HepG2 (cell line): ENCODE measurements at regions not wholly inside any gene's neighbourhood (a gene's known extent, or its start where the extent isn't known, plus 50 kb on each side); places are given as distances from the start of the nearest gene placed in this dataset.

Source experiments
- ATAC-seq: fragments of 200-7000 bp; cut with Tn5 transposase; 3 replicates; pipeline ENCODE4 v1.9.1; 2020; ENCODE audit warnings: mild to moderate bottlenecking, moderate library complexity
- BruUV-seq: library from RNA; stranded (reverse); fragments of 400-500 nt; replicated peaks from 2 replicates; lab custom pipeline; 2021; lab: Mats Ljungman, UMichigan
- CTCF ChIA-PET: fragments of 300-600 bp; formaldehyde crosslinking; extraction: SDS; loops from one replicate; lab custom pipeline; 2021; ENCODE audit warnings: low total read pairs, inconsistent platforms, low intra/inter-chr PET ratio; lab: Yijun Ruan, JAX
- POLR2A ChIA-PET: fragments of 350-600 bp; sonication (Branson Sonifier 250); formaldehyde crosslinking; loops from one replicate; lab custom pipeline; 2020; ENCODE audit warnings: antibody characterized with exemption, inconsistent platforms; lab: Yijun Ruan, JAX
- DNase-seq: peaks from one replicate; pipeline ENCODE4 v3.0.0-alpha.2; 2015; ENCODE audit warnings: low spot score
- FAIRE-seq: peaks from 3 replicates; lab custom pipeline; 2011; peaks lifted over from hg19 to GRCh38; lab: Jason Lieb, UNC
- H2AFZ ChIP-seq: one replicate; pipeline ENCODE4 v1.6.1; 2011; ENCODE audit warnings: low read length, inconsistent platforms
- H3K27ac ChIP-seq: fragments of 300-600 bp; 3 replicates; pipeline ENCODE4 v1.8.0; 2011; ENCODE audit warnings: mixed run types, mild to moderate bottlenecking, mixed read lengths, low read length, inconsistent platforms; ENCODE audit not compliant: insufficient read depth; ENCODE audit errors: extremely low read length
- H3K27me3 ChIP-seq, 2 experiments: fragments of 200-600 bp in 1 of 2; 2 replicates in 1 of 2; 3 replicates in 1 of 2; pipeline versions ENCODE4 v1.6.0 to v1.8.0; 2011; ENCODE audit warnings: low read length in 2 of 2, mild to moderate bottlenecking in 2 of 2, moderate library complexity in 2 of 2, inconsistent platforms in 1 of 2; ENCODE audit not compliant: insufficient read depth in 2 of 2, control insufficient read depth in 1 of 2
- H3K36me3 ChIP-seq, 2 experiments: fragments of 200-600 bp in 1 of 2; replicated peaks in 1 of 2; 2 replicates in 1 of 2; 3 replicates in 1 of 2; pipeline versions ENCODE4 v1.5.1 to v1.8.0; 2011; ENCODE audit warnings: low read length in 2 of 2, inconsistent platforms in 1 of 2; ENCODE audit not compliant: insufficient read depth in 2 of 2, control insufficient read depth in 1 of 2
- H3K4me1 ChIP-seq: 2 replicates; pipeline ENCODE4 v1.5.1; 2012; ENCODE audit warnings: low read length, inconsistent platforms; ENCODE audit not compliant: insufficient read depth
- H3K4me2 ChIP-seq: 2 replicates; pipeline ENCODE4 v1.6.0; 2011; ENCODE audit warnings: low read depth, low read length, inconsistent platforms
- H3K4me3 ChIP-seq, 3 experiments: fragments of 200-600 bp in 1 of 3; sonication (generic), shearing (Covaris generic) in 1 of 3; replicated peaks in 1 of 3; 2 replicates each; pipeline ENCODE4 v1.5.1; 2011 to 2016; ENCODE audit warnings: low read length in 3 of 3, inconsistent platforms in 2 of 3, low read depth in 2 of 3, mild to moderate bottlenecking in 2 of 3, control low read depth in 1 of 3, mixed read lengths in 1 of 3; ENCODE audit not compliant: insufficient read depth in 1 of 3
- H3K79me2 ChIP-seq: one replicate; pipeline ENCODE4 v1.6.1; 2011; ENCODE audit warnings: low read length, inconsistent platforms; ENCODE audit not compliant: insufficient read depth
- H3K9ac ChIP-seq: 2 replicates; pipeline ENCODE4 v1.6.0; 2011; ENCODE audit warnings: mild to moderate bottlenecking, low read depth, low read length, inconsistent platforms; ENCODE audit not compliant: insufficient read depth
- H3K9me3 ChIP-seq: 2 replicates; pipeline ENCODE4 v1.5.1; 2012; ENCODE audit warnings: mild to moderate bottlenecking, low read length
- H4K20me1 ChIP-seq: 2 replicates; pipeline ENCODE4 v1.6.0; 2011; ENCODE audit warnings: inconsistent platforms, mild to moderate bottlenecking, low read length, moderate library complexity; ENCODE audit not compliant: insufficient read depth
- ELK4 ChIP-seq: sonication (generic); formaldehyde crosslinking; IDR thresholded peaks from 2 replicates; pipeline ENCODE4 v1.9.0; 2021; ENCODE audit warnings: missing genetic modification reagents, borderline replicate concordance
- FOSL1 ChIP-seq: sonication (generic); formaldehyde crosslinking; IDR thresholded peaks from 2 replicates; pipeline ENCODE4 v1.9.0; 2021; ENCODE audit warnings: missing genetic modification reagents, borderline replicate concordance
- FOXC1 ChIP-seq: sonication (generic); formaldehyde crosslinking; IDR thresholded peaks from 2 replicates; pipeline ENCODE4 v1.8.0; 2022; ENCODE audit warnings: mild to moderate bottlenecking, missing genetic modification reagents, borderline replicate concordance
- PCBP2 ChIP-seq: fragments of 200-400 bp; formaldehyde crosslinking; optimal IDR thresholded peaks from 2 replicates; pipeline ENCODE3; 2018; ENCODE audit warnings: low read length, low read depth; ENCODE audit not compliant: poor library complexity, severe bottlenecking
- ZFP36L2 ChIP-seq: sonication (generic); formaldehyde crosslinking; IDR thresholded peaks from 2 replicates; pipeline ENCODE4 v1.4.0; 2020; ENCODE audit warnings: missing genetic modification reagents
- ZNF407 ChIP-seq: sonication (generic); formaldehyde crosslinking; IDR thresholded peaks from one replicate; pipeline ENCODE4 v1.5.1; 2020; ENCODE audit warnings: mild to moderate bottlenecking, missing genetic modification reagents; ENCODE audit errors: not compliant biosample characterization
- ZNF580 ChIP-seq: IDR thresholded peaks from 2 replicates; pipeline ENCODE4 v1.6.1; 2016; ENCODE audit warnings: low read depth, borderline replicate concordance
- ZNF691 ChIP-seq: sonication (generic); formaldehyde crosslinking; IDR thresholded peaks from 2 replicates; pipeline ENCODE4 v1.4.0; 2020; ENCODE audit warnings: missing genetic modification reagents, low read depth, mild to moderate bottlenecking, borderline replicate concordance
- WGBS: methylation state at CpG from one replicate; pipeline ENCODE4 v1.1.6; 2017; ENCODE audit warnings: low lambda C conversion rate; 5-methylcytosine and 5-hydroxymethylcytosine counted together
- in situ Hi-C: cut with HindIII; loops from 2 replicates; pipeline ENCODE4 v1.10.0; 2017; ENCODE audit warnings: low pct_unique_long_range_greater_than_20kb; ENCODE audit not compliant: extremely low pct_ligation_motif_present
- intact Hi-C: fragments of 100-400 bp; cut with micrococcal nuclease; formaldehyde crosslinking; loops from one replicate; pipeline ENCODE4 v1.10.0; 2022; ENCODE audit not compliant: unreplicated experiment

- intact Hi-C loops, result no loop called here
- no peak overlapping the region for H3K27ac ChIP-seq
- H3K4me3 ChIP-seq, result no peak overlapping the region
- ATAC-seq (no peak), DNase-seq (no peak), FAIRE-seq (no peak)
- H3K79me2 ChIP-seq, result no peaks in the 10 kb centered on the region
- H4K20me1 ChIP-seq, result no peaks in the 10 kb centered on the region
- no peaks in the 10 kb centered on the region for H3K4me1 ChIP-seq
- in situ Hi-C loops, result no loop called here
- no peaks in the 10 kb centered on the region for H3K36me3 ChIP-seq
- POLR2A ChIA-PET, result no interaction called here
- H3K4me2 ChIP-seq, result no peak overlapping the region
- H3K9me3 ChIP-seq, result no peaks in the 10 kb centered on the region
- BruUV-seq, result no TSS peak
- no peaks in the 10 kb centered on the region for H3K27me3 ChIP-seq
- no peak overlapping the region for H2AFZ ChIP-seq
- WGBS, result 2% methylated on average over 4 of the region's 4 CpGs
- CTCF ChIA-PET, result no interaction called here
- no peak overlapping the region for H3K9ac ChIP-seq
- TF ChIP-seq FOXC1 (CRISPR knock-in tag) (no peak), FOSL1 (CRISPR knock-in tag) (no peak), ZFP36L2 (CRISPR knock-in tag) (no peak), ZNF691 (no peak), ELK4 (no peak), ZNF407 (CRISPR knock-in tag) (no peak), ZNF580 (CRISPR knock-in tag) (no peak), PCBP2 (no peak)
These were observed 66.6 kb upstream of the PLCL2 start for GRCh38 chr3:16818194-16818593.
